OCI-LY3 (cell line): ENCODE measurements at regions not wholly inside any gene's neighbourhood (a gene's known extent, or its start where the extent isn't known, plus 50 kb on each side); places are given as distances from the start of the nearest gene placed in this dataset.

Experiments
- H2AFZ ChIP-seq: fragments of 200-600, 300-600 bp; shearing (Covaris generic); 2 replicates; pipeline ENCODE4 v1.6.0; 2014; ENCODE audit warnings: antibody characterized with exemption, low read depth, low read length
- H3K27ac ChIP-seq: fragments of 200-600, 300-600 bp; sonication (generic); 2 replicates; pipeline ENCODE4 v1.5.1; 2014; ENCODE audit warnings: mild to moderate bottlenecking, low read length, moderate library complexity, mixed read lengths
- H3K27me3 ChIP-seq: fragments of 200-600, 300-600 bp; sonication (generic); 2 replicates; pipeline ENCODE4 v1.6.1; 2014; ENCODE audit warnings: low read depth, low read length, mixed read lengths
- H3K36me3 ChIP-seq: fragments of 200-600, 300-600 bp; sonication (generic); replicated peaks from 2 replicates; pipeline ENCODE3; 2014; ENCODE audit warnings: low read depth, low read length, mixed read lengths
- H3K4me1 ChIP-seq: fragments of 300-600, 200-600 bp; sonication (generic); 2 replicates; pipeline ENCODE4 v1.6.1; 2014; ENCODE audit warnings: low read length, mixed read lengths
- H3K4me2 ChIP-seq: fragments of 200-600, 300-600 bp; sonication (generic); 2 replicates; pipeline ENCODE4 v1.6.1; 2014; ENCODE audit warnings: low read length, mixed read lengths
- H3K4me3 ChIP-seq: fragments of 300-600, 200-600 bp; sonication (generic); 2 replicates; pipeline ENCODE4 v1.5.1; 2014; ENCODE audit warnings: antibody characterized with exemption, mild to moderate bottlenecking, low read length, moderate library complexity
- H3K79me2 ChIP-seq: fragments of 300-600, 200-600 bp; shearing (Covaris generic); 2 replicates; pipeline ENCODE4 v1.6.1; 2014; ENCODE audit warnings: mild to moderate bottlenecking, low read length, mixed read lengths
- H3K9ac ChIP-seq: fragments of 300-600, 200-600 bp; shearing (Covaris generic); 2 replicates; pipeline ENCODE4 v1.6.0; 2014; ENCODE audit warnings: mild to moderate bottlenecking, low read length, moderate library complexity
- H3K9me3 ChIP-seq: fragments of 200-600, 300-600 bp; shearing (Covaris generic); 2 replicates; pipeline ENCODE4 v1.6.1; 2014; ENCODE audit warnings: low read length, mixed read lengths; ENCODE audit not compliant: insufficient read depth
- H4K20me1 ChIP-seq: fragments of 200-600, 300-600 bp; sonication (generic); 2 replicates; pipeline ENCODE4 v1.6.1; 2016; ENCODE audit warnings: low read length, mixed read lengths; ENCODE audit not compliant: insufficient read depth
- EZH2phosphoT487 ChIP-seq: fragments of 200-600 bp; shearing (Covaris generic); IDR thresholded peaks from 2 replicates; pipeline ENCODE4 v1.6.1; 2018; ENCODE audit warnings: antibody characterized with exemption, mixed run types, low read depth
- TF ChIP-seq, protein P1 (sequence below): fragments of 200-600, 300-600 bp; sonication (generic); IDR thresholded peaks from 2 replicates; pipeline ENCODE4 v1.5.1; 2014; ENCODE audit warnings: antibody characterized with exemption, low read length, low read depth

DNA sequence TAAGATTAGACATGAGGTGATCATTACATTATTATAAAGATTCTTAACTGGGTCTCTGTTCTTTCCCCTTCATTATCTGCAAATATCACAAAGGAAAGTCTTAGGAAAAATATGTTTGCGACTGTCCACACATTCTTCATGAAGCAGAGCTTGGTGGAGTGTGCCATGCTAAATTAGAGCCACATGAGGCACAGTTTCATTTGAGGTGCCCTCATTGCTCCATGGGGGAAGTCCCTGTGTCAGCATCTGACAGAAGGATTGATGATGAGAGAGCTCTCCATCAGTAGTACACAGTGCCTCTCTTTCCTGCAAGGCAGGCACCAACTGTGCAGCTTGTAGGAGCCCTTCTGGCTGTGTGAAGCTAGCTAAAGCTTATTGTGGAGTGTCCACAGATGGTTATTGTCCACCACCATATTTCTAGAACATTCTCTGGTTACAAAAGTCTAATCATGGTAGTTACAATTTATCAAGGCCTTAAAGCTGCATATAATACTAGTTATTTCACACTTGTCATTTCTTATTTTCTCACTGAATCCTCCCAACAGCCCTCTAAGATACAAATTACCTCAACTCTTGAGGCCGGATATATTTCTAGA lies 63.9 kb downstream of the C9orf152 start:
- Histone ChIP-seq H3K4me1 (peaks cover 67% of the 10 kb centered on the region), H3K9ac (peak overlapping the region; percentile 60), H3K9me3 (no peaks in the 10 kb centered on the region), H3K4me3 (peak overlapping the region; percentile 66), H3K36me3 (peaks cover 18% of the 10 kb centered on the region), H2AFZ (no peak overlapping the region), H3K27ac (peak overlapping the region; percentile 91), H4K20me1 (peaks cover 17% of the 10 kb centered on the region; the same call in 1 of the 2 replicates), H3K27me3 (no peaks in the 10 kb centered on the region), H3K4me2 (peak overlapping the region; percentile 81), H3K79me2 (peaks cover 82% of the 10 kb centered on the region)
- TF ChIP-seq, protein P1, sequence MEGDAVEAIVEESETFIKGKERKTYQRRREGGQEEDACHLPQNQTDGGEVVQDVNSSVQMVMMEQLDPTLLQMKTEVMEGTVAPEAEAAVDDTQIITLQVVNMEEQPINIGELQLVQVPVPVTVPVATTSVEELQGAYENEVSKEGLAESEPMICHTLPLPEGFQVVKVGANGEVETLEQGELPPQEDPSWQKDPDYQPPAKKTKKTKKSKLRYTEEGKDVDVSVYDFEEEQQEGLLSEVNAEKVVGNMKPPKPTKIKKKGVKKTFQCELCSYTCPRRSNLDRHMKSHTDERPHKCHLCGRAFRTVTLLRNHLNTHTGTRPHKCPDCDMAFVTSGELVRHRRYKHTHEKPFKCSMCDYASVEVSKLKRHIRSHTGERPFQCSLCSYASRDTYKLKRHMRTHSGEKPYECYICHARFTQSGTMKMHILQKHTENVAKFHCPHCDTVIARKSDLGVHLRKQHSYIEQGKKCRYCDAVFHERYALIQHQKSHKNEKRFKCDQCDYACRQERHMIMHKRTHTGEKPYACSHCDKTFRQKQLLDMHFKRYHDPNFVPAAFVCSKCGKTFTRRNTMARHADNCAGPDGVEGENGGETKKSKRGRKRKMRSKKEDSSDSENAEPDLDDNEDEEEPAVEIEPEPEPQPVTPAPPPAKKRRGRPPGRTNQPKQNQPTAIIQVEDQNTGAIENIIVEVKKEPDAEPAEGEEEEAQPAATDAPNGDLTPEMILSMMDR: peak; percentile 23
- TF ChIP-seq EZH2phosphoT487: no peak

DNA sequence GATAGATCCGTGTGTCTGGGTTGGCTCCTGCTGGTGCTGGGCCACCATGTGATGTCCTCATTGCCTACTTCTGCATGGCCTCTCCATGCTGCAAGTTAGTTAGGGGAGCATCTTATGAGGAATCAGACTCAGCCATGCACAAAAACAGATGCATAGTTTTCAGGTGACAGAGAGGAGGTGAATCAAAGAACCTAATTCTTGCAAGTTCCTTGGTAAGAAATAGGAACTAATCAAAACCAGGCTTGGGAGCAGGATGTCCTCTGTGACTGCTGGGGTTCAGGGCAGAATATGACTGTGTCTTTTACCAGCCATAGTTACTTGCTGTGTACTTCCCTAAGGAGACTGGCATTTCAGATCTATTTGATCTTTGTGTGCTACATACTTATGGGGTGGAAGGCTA lies 61.6 kb downstream of the C9orf152 start:
- Histone ChIP-seq H3K4me1 (peaks cover 85% of the 10 kb centered on the region), H3K9ac (no peak overlapping the region), H3K36me3 (peaks cover 13% of the 10 kb centered on the region), H3K9me3 (no peaks in the 10 kb centered on the region), H3K4me3 (no peak overlapping the region), H3K27me3 (no peaks in the 10 kb centered on the region), H3K79me2 (peaks cover 86% of the 10 kb centered on the region), H2AFZ (no peak overlapping the region), H3K27ac (peak overlapping the region; percentile 12; the same call in 1 of the 2 replicates), H3K4me2 (peak overlapping the region; percentile 8), H4K20me1 (peaks cover 27% of the 10 kb centered on the region; the same call in 1 of the 2 replicates)
- TF ChIP-seq EZH2phosphoT487: no peak
- TF ChIP-seq, protein P1: no peak

DNA sequence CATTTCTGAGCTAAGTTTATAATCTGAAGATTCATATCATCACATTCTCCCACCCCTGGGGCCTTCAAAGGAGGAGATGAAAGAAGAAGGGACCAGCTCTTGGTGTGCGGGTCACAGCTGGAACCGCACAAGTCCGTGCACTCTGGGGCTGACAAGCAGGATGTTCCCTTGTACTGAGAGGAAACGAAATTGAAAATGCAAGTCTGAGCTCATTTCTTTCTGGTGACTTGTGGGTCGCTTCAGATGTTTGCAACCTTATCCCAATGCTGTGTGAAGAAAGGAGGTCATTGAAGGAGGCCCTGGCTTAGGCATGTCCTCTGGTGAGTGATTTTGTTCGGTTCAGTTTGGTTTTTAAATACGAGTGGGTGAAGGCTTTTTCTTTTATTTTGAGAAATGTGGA lies 59.6 kb downstream of the C9orf152 start:
- peak overlapping the region; percentile 48 for H3K9ac ChIP-seq

DNA sequence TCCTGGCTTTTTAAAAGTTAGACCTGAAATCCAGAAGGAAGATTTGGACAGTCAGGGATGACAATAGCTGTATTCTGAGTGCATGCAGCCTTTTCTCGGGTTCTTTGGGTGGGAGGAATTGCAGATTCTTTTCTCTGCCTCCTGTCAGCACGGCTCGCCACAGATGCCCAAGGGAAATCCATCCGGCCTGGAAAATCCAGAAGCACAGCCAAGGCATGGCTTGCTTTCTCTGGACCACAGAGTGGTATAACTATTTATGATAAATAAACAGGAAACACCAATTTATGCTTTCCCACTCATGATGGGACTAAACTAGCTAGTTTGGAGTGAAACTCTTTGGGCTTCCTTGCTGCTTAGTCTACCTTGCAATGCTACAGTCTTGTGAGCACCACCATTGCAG lies 59.1 kb downstream of the C9orf152 start:
- TF ChIP-seq, protein P1: no peak
- TF ChIP-seq EZH2phosphoT487: no peak
- Histone ChIP-seq H3K27ac (peak overlapping the region; percentile 65), H3K9ac (peak overlapping the region; percentile 48), H3K36me3 (peaks cover 9% of the 10 kb centered on the region), H2AFZ (no peak overlapping the region), H3K4me1 (peaks cover 76% of the 10 kb centered on the region), H3K9me3 (no peaks in the 10 kb centered on the region), H3K27me3 (no peaks in the 10 kb centered on the region), H3K4me2 (peak overlapping the region; percentile 94), H4K20me1 (peaks cover 45% of the 10 kb centered on the region), H3K4me3 (peak overlapping the region; percentile 74), H3K79me2 (peaks cover 93% of the 10 kb centered on the region)

More for the DNA sequence above, 59.6 kb downstream of the C9orf152 start:
- Histone ChIP-seq H3K27ac (peak overlapping the region; percentile 65), H3K4me2 (peak overlapping the region; percentile 94), H3K4me3 (peak overlapping the region; percentile 74), H3K4me1 (peaks cover 81% of the 10 kb centered on the region), H3K79me2 (peaks cover 88% of the 10 kb centered on the region), H3K27me3 (no peaks in the 10 kb centered on the region), H3K9me3 (no peaks in the 10 kb centered on the region), H3K36me3 (peaks cover 9% of the 10 kb centered on the region), H2AFZ (no peak overlapping the region), H4K20me1 (peaks cover 39% of the 10 kb centered on the region)
- TF ChIP-seq EZH2phosphoT487: no peak
- TF ChIP-seq, protein P1: no peak
